HG03469 (cell line): ENCODE measurements at regions not wholly inside any gene's neighbourhood (a gene's known extent, or its start where the extent isn't known, plus 50 kb on each side); places are given as distances from the start of the nearest gene placed in this dataset.
"Not testable (repeated sequence)": the region's sequence is repeated elsewhere in the genome, so short reads cannot be mapped to it uniquely, and the experiment has no call there.

ENCODE experiments used
- ATAC-seq: cut with Tn5 transposase; IDR thresholded peaks from one replicate; pipeline ENCODE4 v1.9.1; 2021; ENCODE audit warnings: mild to moderate bottlenecking, moderate library complexity, moderate number of reproducible peaks; ENCODE audit not compliant: unreplicated experiment

DNA sequence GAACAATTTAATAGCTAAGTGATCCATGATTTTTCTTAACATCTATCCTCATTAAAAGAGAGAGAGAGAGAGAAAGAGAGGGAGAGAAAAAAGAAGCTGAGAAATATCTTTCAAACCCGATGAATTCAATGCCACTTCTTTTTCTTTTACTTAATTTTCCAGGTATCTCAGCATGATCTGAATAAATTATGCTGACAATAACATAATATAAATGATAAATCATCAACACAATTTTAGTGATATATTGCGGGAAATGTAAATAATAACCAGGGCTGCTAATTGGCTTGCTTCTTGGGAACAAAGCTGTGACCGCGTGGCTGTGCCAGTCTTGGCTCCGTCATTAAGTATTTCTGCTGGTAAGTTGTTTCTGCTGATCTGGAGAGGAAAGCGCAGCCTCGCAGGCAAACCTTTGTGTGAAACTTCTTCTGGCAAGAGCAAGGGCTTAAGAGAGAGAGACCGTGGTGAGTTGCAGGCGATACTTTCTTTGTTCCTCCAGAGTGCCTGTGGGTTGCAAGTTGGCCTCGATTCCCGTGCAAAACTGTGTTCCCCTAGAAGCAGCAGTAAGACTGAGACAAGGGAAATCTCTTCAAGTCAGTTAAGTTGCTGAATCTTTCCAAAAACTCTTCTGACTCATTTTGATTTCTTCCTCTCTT is 489.1 kb upstream of the TSHZ3 start:
- no peak for ATAC-seq

DNA sequence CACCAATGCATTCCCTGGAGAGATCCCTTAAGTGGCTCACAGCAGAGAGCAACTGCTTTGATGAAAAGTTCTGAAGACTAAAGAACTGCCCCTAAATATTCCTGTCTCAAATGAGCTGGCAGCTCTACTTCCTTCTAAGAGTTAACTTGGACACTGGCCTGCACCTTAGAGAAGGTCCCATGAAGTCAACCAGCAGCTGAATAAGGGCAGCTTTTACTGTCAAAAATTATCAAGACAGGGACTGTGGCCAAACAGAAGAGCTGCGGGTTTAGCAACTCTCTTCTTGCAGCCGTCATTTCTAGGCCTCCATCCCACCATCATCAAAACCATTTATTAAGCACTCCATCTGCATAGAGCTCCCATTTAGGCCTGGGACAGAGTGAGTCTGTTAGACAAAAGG is 491.1 kb upstream of the TSHZ3 start:
- ATAC-seq: no peak

DNA sequence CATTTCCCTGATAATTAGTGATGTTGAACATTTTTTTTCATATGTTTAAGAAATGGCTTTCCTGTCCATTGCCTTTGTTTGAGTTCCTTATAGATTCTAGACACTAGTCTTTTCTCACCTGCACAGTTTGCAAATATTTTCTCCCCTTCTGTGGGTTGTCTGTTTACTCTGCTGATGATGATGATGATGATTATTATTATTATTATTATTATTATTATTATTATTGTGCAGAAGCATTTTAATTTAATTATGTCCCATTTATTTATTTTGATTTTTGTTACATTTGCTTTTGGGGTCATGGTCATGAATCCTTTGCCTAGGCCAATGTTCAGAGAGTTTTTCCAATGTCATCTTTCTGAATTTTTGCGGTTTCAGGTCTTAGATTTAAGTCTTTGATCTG is 492.5 kb upstream of the TSHZ3 start:
- no peak for ATAC-seq

DNA sequence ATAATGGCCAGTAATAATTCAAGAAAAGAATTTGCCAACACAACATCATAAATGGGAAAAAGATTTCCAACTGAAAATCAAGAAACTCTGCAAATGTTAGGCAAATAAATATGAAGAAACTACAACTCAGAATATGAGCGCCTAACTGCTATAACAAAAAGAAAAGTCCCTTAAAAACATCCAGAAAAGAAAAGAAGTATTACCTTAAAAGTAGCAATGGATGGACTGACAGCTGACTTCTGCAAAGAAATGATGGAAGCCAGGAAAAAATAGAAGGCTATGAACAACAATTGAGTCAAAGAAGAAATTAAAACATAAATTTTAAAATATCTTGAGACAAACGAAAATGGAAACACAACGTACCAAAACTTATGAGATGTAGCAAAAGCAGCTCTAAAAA is 482.3 kb upstream of the ZNF507 start:
- no peak for ATAC-seq

DNA sequence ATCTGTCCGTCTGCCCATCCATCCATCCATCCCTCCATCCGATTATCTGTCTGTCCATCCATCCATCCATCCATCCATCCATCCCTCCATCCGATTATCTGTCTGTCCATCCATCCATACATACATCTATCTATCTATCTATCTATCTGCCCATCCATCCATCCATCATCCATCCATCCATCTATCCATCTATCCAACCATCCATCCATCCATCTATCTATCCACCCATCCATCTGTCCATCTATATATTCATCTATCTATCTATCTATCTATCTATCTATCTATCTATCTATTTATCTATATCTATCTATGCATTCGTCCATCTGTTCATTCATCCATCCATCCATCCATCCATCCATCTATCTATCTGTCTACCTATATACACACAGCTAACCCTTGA is 471.1 kb upstream of the ZNF507 start:
- ATAC-seq: no peak

DNA sequence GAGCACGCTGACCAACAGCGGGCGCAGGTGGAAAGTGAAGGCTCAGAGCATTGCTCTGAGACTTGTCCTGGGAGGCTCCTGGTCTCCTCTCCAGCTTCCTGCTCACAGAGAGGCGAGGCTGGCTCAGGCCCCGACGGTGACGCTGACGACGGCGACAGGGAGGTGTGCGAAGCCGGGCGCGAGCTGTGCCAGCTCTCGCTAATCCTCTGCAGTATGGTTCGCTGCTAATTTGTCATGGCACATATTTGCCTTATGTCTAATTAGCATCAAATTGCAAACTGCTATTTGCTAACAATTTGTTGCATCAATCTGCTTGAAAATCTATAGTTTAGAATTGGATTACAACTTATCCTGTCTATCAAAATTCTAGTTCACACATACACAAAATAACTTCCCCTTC is 469.8 kb upstream of the ZNF507 start:
- no peak for ATAC-seq

DNA sequence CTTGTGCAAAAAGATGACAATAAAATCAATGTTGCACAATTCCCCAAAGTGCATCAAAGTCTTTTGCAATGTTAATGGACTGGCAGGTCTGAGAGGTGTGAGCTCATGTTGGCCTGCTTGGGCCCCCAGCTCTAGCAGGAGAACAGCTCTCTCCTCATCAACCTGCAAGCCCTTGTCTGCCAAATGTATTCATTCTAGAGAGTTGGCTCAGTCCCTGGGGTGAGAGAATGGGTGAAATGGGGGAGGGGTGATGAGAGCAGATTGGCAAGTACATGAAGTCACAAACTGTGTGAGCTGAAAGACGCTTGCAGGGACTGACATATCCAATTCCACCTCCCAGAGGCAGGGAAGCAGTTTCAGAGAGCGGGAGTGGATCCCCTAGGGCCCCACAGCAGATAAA is 465.1 kb upstream of the ZNF507 start:
- no peak for ATAC-seq

DNA sequence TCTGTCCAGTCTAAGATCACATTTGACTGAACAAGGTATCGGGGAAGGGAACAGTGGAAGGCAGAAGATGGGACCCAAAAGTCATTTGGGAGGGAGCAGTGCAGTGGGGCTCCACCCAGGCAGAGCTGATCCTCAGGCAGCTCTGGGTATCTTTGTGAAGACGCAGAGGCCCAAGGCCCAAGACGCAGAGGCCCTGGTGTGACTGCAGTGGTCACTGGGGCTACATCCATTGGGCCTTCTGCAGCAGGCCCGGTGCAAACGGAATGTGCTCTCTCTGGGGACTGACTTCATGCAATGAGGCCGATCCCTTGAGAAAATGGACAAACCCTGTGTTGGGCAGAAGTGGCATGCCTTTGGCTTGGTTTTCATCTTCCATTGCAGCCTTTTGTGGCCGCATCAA is 463.4 kb upstream of the ZNF507 start:
- ATAC-seq: no peak

DNA sequence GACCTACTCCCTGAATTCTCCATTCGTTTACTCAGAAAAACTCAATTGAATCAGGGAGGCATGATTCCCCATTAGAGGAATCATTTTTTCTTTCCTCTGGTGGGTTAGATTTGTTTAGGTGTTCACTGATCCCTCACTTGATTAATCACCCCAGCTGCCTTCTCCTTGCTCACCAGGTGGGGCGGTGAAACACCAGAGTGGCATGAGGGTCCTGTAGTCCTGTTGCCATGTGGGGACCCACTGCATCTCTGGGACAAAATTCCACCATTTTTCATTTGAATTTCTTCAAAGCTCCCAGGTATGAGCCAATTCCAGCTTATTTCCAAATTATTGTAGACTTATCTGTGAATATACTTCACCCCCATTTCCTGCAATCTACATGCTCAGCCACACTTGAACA is 462.7 kb upstream of the ZNF507 start:
- ATAC-seq: no peak

DNA sequence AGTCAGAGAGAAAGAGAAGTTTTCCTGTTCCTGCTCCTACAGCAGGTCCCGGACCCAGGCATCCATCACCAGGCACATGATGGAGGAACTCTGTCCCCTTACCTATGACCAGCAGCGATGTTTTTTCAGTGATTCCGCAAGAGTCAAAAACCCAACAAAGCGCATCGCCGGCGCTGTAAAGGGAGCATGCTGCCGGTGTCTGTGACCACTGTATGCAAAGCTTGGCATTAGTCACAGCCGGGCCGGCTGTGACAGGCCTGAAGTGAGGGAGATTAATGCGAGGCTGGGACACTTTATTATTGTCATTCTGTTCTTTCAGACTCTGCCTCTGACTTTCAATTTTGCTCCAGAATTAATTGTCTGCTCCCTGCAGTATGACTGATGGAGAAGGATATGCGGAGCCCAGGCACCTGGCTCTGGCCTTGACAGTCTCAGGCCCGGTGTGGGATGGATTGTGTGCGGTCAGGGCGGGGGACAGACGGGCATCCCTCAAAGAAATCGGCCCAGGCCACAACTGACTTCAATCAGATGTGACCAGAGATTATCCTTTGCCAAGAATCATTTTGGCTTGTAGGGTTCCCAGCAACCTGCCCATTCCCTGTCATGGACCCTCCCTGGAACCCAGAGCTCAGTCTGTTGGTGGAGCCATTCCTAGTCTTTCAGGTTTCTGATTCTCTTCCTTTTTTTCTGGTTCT is 462.0 kb upstream of the ZNF507 start:
- ATAC-seq: no peak

DNA sequence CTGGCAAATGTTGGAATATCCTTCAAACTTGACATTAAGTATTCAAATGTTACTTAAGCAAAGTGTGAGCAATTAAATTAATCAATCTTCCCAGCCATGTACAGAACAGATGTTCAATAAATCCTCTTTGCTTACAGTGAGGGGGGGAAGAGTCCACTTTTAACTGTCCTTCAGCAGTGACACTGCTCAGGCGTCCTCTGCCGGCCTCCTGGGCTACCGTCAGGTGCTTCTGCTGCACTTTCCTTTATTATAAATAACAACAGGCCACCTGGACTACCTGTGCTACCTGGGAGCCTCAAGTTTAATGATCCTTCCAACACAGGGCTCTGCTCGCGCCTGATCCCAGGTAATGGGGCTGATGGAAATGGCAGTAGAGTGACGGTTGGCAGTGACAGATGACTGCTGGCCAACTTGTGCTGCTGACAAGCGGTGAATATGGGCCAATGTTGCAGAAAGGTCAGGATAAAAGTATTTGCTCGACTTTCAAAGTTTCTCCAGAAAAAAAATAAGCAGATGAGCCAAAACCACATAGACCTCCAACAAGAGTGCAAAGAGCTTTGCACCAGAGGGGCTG is 460.0 kb upstream of the ZNF507 start:
- ATAC-seq: no peak

DNA sequence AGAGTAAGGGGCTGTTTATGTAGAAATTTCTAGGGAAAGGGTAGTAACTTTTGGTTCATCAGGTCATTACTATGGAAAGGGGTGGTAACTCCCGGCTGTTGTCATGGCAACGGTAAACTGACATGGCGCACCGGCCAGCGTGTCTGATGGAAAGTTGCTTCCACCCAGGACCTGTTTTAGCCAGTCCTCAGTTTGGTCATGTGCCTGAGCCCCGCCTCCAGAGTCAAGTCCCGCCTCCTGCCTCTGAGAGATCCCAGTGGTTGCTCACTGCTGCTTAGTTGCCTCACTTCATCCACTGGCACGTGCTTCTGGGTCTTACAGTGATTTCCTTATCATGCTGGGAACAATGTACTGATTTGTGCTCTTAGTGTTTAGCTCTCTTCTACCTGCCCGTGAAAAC is 455.2 kb upstream of the ZNF507 start:
- ATAC-seq: no peak

DNA sequence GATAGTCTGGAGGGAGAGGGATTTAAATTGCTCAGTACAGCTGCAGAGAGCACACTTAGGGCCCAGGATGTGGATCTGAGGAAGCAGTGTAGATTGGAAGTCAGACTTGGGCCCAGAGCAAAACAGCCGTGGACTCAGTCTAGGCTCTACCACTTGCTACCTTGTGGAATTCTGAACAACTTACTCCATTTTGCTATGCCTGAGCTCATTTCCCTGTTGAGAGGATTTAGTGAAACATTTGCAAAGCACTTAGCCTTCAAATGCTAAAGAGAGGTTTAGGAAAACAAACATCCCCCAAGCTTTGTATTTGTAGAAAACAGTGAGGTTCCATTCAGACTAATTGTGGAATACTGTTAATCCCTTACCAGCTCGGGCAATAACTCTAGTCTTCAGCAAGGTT is 453.4 kb upstream of the ZNF507 start:
- no peak for ATAC-seq

DNA sequence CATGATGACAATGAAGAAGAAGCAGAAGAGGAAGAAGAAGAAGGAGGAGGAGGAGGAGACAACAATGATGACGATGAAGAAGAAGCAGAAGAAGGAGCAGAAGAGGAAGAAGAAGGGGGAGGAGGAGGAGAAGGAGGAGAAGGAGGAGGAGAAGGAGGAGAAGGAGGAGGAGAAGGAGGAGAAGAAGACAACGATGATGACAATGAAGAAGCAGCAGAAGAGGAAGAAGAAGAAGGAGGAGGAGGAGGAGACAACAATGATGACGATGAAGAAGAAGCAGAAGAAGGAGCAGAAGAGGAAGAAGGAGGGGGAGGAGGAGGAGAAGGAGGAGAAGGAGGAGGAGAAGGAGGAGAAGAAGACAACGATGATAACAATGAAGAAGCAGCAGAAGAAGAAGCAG is 451.9 kb upstream of the ZNF507 start:
- not testable (repeated sequence) for ATAC-seq

DNA sequence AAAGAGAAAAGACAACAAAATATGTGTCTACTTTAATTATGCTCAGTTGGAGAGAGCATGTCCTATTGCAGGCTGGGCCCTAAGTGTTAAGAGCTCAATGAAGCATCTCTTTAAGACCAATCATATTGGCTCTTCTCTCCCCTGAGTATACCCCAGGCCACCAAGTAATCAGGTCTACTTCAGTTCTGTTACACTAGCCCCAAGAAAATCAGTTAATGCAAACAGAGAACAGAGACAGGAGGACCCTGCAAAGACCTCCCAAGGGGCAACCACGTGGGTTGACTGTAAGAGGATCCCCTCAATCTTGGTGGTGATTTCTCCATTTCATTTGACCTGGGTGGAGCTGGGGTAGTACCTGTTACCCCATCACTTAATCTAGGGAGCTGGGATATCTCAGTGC is 451.0 kb upstream of the ZNF507 start:
- ATAC-seq: no peak

DNA sequence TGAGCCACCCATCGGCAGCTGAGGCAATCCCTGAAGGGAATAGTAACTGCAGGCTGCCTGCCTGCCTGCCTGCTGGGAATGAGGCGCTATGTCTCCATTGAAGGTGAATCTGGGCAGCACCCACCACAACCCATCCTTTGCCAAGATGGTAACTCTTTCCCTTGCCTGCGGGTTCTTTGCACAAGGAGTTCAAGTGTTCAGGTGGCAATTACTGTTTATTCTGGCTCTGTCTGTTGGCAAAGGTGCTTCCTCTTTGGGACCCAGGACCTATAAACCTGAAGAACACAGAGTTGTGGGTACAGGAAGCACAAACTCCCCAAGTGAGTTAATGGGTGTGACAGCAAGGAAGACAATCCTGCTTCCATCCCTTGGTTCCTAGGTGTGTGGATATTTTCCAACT is 448.1 kb upstream of the ZNF507 start:
- ATAC-seq: no peak

DNA sequence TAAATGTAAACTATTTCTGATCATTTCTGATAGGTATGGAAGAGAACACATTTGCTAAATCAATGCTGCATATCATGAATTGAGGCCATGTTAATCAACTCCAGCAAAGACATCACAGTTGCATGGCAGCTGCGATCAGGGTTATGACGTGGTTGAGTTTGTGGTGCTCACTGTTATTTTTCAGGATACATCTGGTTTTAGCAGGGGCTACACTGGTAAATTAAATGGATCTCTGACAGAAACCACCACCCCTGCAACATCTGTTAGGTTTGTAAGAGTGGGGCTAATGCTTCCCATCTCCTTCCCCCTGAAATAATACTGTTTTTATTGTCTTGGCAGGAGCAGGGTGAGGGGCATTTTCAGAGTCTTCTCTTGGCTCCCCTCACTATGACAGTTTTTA is 444.4 kb upstream of the ZNF507 start:
- no peak for ATAC-seq

DNA sequence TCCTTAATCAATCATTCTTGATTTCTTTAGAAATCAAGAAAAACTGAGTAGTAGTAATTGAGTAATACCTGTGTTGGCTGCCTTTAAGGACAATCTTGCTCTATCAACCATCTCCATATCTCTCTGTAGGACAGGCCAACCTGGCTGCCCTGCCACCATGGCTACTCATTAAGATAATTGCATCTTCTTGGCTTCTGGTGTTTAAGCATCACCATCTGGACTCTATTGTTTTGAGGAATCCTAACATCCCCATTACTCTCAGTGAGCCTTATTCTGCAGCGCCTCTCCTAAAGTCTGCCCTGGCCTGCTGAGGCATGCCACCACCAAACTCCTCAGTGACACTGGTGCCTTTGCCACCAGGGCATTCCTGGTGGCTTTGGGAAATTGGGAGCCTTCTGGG is 442.6 kb upstream of the ZNF507 start:
- no peak for ATAC-seq

DNA sequence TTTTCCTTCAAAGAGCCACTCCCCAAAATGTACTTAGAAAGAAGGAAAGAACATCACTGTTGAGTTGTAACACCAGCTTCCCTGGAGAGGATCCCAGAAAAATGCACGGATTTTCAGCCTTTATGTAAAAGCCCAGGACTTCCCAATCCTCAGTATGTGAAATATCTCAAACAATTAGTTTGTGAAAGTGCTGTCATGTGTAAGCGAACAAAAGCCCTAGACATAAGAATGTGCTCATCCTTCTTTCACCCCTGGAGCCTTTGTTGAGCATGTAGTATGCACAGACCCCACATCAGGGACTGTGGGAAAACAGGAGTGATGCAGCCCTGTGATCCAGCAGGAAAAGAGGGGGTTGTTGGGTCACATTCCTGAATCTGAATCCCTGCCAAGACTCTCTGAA is 441.4 kb upstream of the ZNF507 start:
- ATAC-seq: no peak

DNA sequence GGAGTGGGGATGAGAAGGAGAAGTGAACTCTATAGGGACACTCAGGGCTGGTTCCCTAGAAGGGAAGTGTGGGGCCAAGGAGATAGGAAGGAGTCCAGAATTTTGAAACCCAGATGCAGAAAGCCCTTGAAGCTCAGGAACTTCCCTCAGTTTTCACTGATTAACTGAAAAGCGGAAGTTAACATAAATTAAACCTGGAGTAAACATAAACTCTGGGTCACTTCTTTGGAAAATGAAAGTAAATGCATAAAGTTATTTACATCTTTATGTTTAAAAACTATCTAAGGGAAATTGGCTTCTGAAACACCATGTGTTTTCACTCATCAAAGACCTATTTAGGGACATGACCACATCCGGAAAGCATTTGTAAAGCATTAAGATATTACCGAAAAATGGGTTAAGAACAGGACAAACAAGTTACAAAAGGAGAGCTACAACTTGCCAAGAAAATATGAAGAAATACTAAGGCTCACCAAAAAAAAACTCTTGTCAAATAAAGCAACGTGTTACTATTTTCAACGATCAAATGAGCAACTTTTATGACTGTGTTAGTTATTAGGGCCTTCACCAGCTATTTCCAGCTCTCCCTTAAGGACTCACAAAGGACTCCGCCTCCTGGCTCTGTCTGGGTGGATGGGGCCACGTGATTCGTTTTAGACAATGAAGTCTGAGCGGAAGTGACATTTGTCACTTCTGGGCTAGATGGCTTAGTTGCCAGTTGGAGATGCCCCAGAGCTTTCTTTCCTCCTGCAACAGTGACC is 439.1 kb upstream of the ZNF507 start:
- ATAC-seq: no peak

DNA sequence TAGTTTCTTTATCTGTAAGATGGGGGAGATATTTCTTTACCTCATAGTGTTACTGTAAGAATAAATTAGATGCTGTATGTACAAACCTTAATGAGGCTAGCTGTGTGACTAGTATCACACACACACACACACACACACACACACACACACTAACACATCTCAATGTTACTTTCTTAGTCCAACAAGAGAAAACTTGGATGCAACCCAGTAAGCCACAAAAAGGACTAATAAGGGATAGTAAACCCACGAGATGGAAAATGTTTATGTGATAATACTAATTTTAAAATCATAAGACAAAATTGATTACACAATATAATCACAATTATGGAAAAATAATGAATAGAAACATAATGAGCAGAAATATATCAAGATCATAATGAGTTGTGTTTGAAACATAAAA is 437.7 kb upstream of the ZNF507 start:
- ATAC-seq: no peak

DNA sequence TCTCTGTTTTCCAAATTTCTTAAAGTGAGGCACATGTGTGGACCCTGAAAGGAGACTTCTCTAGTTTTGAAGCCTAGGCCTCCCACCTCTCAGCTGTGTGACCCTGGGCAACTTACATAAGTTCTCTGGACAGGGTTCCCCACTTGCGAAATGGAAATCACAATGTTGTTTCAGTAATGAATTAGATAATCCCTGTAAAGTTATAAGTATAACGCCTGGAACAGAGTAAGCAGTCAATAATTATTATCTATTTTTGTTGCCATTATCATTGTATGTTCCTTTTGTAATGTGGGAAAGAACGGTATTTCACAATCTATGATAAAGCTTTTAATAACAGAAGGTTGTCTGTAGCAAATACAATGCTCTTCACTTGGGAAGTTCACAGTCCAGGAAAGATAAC is 437.3 kb upstream of the ZNF507 start:
- no peak for ATAC-seq
